CD14-positive monocyte (primary cell): ENCODE measurements at regions not wholly inside any gene's neighbourhood (a gene's known extent, or its start where the extent isn't known, plus 50 kb on each side); places are given as distances from the start of the nearest gene placed in this dataset.

Experiments
- DNase-seq, 3 donors: peaks; one replicate each; pipeline ENCODE4 v3.0.0-alpha.2; 2011 to 2022
- H2AFZ ChIP-seq: 2 replicates; pipeline ENCODE4 v1.6.0; 2012; ENCODE audit warnings: mild to moderate bottlenecking, low read depth, low read length, inconsistent platforms; ENCODE audit not compliant: insufficient read depth, poor library complexity, severe bottlenecking
- H3K27ac ChIP-seq, 2 donors: 1 replicate in 1 of 2; 2 replicates in 1 of 2; pipeline ENCODE4 v1.5.1; 2012 to 2013; ENCODE audit warnings: low read length in 2 of 2, control low read depth in 1 of 2, inconsistent platforms in 1 of 2, low read depth in 1 of 2, mild to moderate bottlenecking in 1 of 2
- H3K27me3 ChIP-seq, 2 donors: one replicate each; pipeline versions ENCODE4 v1.6.0 to v1.6.1; 2011 to 2013; ENCODE audit warnings: low read length in 2 of 2; ENCODE audit not compliant: control insufficient read depth in 2 of 2, insufficient read depth in 2 of 2
- H3K36me3 ChIP-seq, 2 donors: replicated peaks in 1 of 2; 1 replicate in 1 of 2; 2 replicates in 1 of 2; pipeline versions ENCODE4 v1.5.1 to v1.6.1; 2012 to 2013; ENCODE audit warnings: low read length in 2 of 2, control low read depth in 1 of 2, inconsistent platforms in 1 of 2, mild to moderate bottlenecking in 1 of 2; ENCODE audit not compliant: insufficient read depth in 2 of 2, control insufficient read depth in 1 of 2
- H3K4me1 ChIP-seq, 2 donors: 1 replicate in 1 of 2; 2 replicates in 1 of 2; pipeline versions ENCODE4 v1.5.1 to v1.6.1; 2012 to 2013; ENCODE audit warnings: low read length in 2 of 2, control low read depth in 1 of 2, inconsistent platforms in 1 of 2, mild to moderate bottlenecking in 1 of 2, moderate library complexity in 1 of 2; ENCODE audit not compliant: insufficient read depth in 2 of 2, control insufficient read depth in 1 of 2
- H3K4me2 ChIP-seq: replicated peaks from 2 replicates; pipeline ENCODE3; 2012; ENCODE audit warnings: low read length, moderate library complexity, mild to moderate bottlenecking; ENCODE audit not compliant: poor library complexity, severe bottlenecking; ENCODE audit errors: extremely low read depth
- H3K4me3 ChIP-seq, 3 experiments: fragments of 200-600 bp in 1 of 3; sonication (generic) in 1 of 3; replicated peaks in 1 of 3; 1 replicate in 2 of 3; 2 replicates in 1 of 3; pipeline ENCODE4 v1.5.1; 2011 to 2013; ENCODE audit warnings: low read length in 3 of 3, mild to moderate bottlenecking in 3 of 3, control low read depth in 2 of 3, low read depth in 2 of 3, inconsistent platforms in 1 of 3, moderate library complexity in 1 of 3
- H3K79me2 ChIP-seq: 2 replicates; pipeline ENCODE4 v1.6.0; 2012; ENCODE audit warnings: mild to moderate bottlenecking, control low read depth, inconsistent platforms, low read length, moderate library complexity; ENCODE audit not compliant: insufficient read depth
- H3K9ac ChIP-seq: 2 replicates; pipeline ENCODE4 v1.6.0; 2017; ENCODE audit warnings: low read length, mild to moderate bottlenecking; ENCODE audit not compliant: insufficient read depth, poor library complexity, severe bottlenecking
- H3K9me3 ChIP-seq, 2 donors: replicated peaks in 1 of 2; 1 replicate in 1 of 2; 2 replicates in 1 of 2; pipeline versions ENCODE4 v1.5.1 to v1.6.1; 2012 to 2013; ENCODE audit warnings: low read length in 2 of 2, control low read depth in 1 of 2; ENCODE audit not compliant: control insufficient read depth in 1 of 2, insufficient read depth in 1 of 2
- H4K20me1 ChIP-seq: 2 replicates; pipeline ENCODE4 v1.6.0; 2012; ENCODE audit warnings: mild to moderate bottlenecking, low read length, control low read depth, moderate library complexity; ENCODE audit not compliant: insufficient read depth
- H3K27ac Mint-ChIP-seq, 7 donors: one replicate each; pipeline ENCODE4 v1.8.0; 2020; ENCODE audit warnings: mild to moderate bottlenecking in 7 of 7, mixed read lengths in 7 of 7, moderate library complexity in 6 of 7, inconsistent platforms in 2 of 7
- H3K27me3 Mint-ChIP-seq, 3 donors: one replicate each; pipeline ENCODE4 v1.8.0; 2021 to 2022; ENCODE audit warnings: low read depth in 3 of 3, mild to moderate bottlenecking in 3 of 3, mixed read lengths in 3 of 3, moderate library complexity in 3 of 3, inconsistent platforms in 1 of 3
- H3K36me3 Mint-ChIP-seq, 2 donors: one replicate each; pipeline ENCODE4 v1.8.0; 2020; ENCODE audit warnings: mixed read lengths in 2 of 2, inconsistent platforms in 1 of 2, mild to moderate bottlenecking in 1 of 2
- H3K4me1 Mint-ChIP-seq: one replicate; pipeline ENCODE4 v1.8.0; 2020; ENCODE audit warnings: mild to moderate bottlenecking, mixed read lengths
- H3K4me3 Mint-ChIP-seq, 2 donors: one replicate each; pipeline ENCODE4 v1.8.0; 2020; ENCODE audit warnings: mild to moderate bottlenecking in 2 of 2, mixed read lengths in 2 of 2, moderate library complexity in 1 of 2
- H3K9me3 Mint-ChIP-seq, 7 donors: one replicate each; pipeline ENCODE4 v1.8.0; 2020 to 2022; ENCODE audit warnings: mixed read lengths in 7 of 7, mild to moderate bottlenecking in 6 of 7, moderate library complexity in 6 of 7, inconsistent platforms in 2 of 7
- CTCF ChIP-seq: fragments of 200-600 bp; IDR thresholded peaks from one replicate; pipeline ENCODE4 v1.8.0; 2022; ENCODE audit warnings: antibody characterized with exemption, mild to moderate bottlenecking
- WGBS: methylation state at CpG from one replicate; pipeline ENCODE4 v1.1.5; 2013; ENCODE audit warnings: missing lambda C conversion rate; ENCODE audit not compliant: insufficient coverage; 5-methylcytosine and 5-hydroxymethylcytosine counted together
- intact Hi-C, 2 donors: fragments of 100-400 bp; cut with micrococcal nuclease; formaldehyde crosslinking; loops; one replicate each; pipeline versions ENCODE4 v1.15.0 to v1.15.1; 2023

GRCh38 chr10:121316432-121316831 lies 281.8 kb downstream of the FGFR2 start:
- H3K27ac Mint-ChIP-seq = no peak overlapping the region
- no peaks in the 10 kb centered on the region for H3K79me2 ChIP-seq
- H3K9me3 ChIP-seq = peaks cover 0 to 4% of the 10 kb centered on the region in 2 donors
- H3K27me3 Mint-ChIP-seq = peaks cover 0 to 2% (median 1%) of the 10 kb centered on the region in 3 donors
- no peak overlapping the region for H3K4me3 ChIP-seq
- no peak for DNase-seq
- H2AFZ ChIP-seq = no peak overlapping the region
- TF ChIP-seq CTCF = no peak
- H3K36me3 Mint-ChIP-seq = no peaks in the 10 kb centered on the region
- H3K36me3 ChIP-seq = no peaks in the 10 kb centered on the region
- peaks cover 0 to 8% (median 1%) of the 10 kb centered on the region in 7 donors for H3K9me3 Mint-ChIP-seq
- intact Hi-C loops = no loop called here
- no peaks in the 10 kb centered on the region for H3K27me3 ChIP-seq
- H3K4me3 Mint-ChIP-seq = no peak overlapping the region
- H3K4me2 ChIP-seq = no peak overlapping the region
- no peaks in the 10 kb centered on the region for H3K4me1 Mint-ChIP-seq
- H3K27ac ChIP-seq = no peak overlapping the region
- 93% methylated on average over 3 of the region's 3 CpGs for WGBS
- no peaks in the 10 kb centered on the region for H3K4me1 ChIP-seq
- no peak overlapping the region for H3K9ac ChIP-seq
- no peaks in the 10 kb centered on the region for H4K20me1 ChIP-seq

GRCh38 chr10:121317374-121317773 lies 280.9 kb downstream of the FGFR2 start:
- intact Hi-C loops = no loop called here
- Histone ChIP-seq H3K4me1 (no peaks in the 10 kb centered on the region), H3K4me2 (no peak overlapping the region), H3K36me3 (no peaks in the 10 kb centered on the region), H3K4me3 (no peak overlapping the region), H3K27ac (no peak overlapping the region), H3K79me2 (no peaks in the 10 kb centered on the region), H3K27me3 (no peaks in the 10 kb centered on the region), H4K20me1 (no peaks in the 10 kb centered on the region), H3K9me3 (peaks cover 0 to 4% of the 10 kb centered on the region in 2 donors), H3K9ac (no peak overlapping the region), H2AFZ (no peak overlapping the region)
- H3K27me3 Mint-ChIP-seq = peaks cover 0 to 1% (median 1%) of the 10 kb centered on the region in 3 donors
- no peak for TF ChIP-seq CTCF
- H3K36me3 Mint-ChIP-seq = no peaks in the 10 kb centered on the region
- H3K4me1 Mint-ChIP-seq = no peaks in the 10 kb centered on the region
- H3K27ac Mint-ChIP-seq = no peak overlapping the region
- no peak for DNase-seq
- H3K4me3 Mint-ChIP-seq = no peak overlapping the region
- WGBS = no CpG with 5 or more reads among the region's 1 CpG
- H3K9me3 Mint-ChIP-seq = peaks cover 0 to 8% (median 1%) of the 10 kb centered on the region in 7 donors
